Mesodermal cell (in vitro differentiated cells): ENCODE measurements at regions not wholly inside any gene's neighbourhood (a gene's known extent, or its start where the extent isn't known, plus 50 kb on each side); places are given as distances from the start of the nearest gene placed in this dataset.

Experiments
- H3K27ac ChIP-seq: 2 replicates; pipeline ENCODE4 v1.7.0; 2013; ENCODE audit warnings: mild to moderate bottlenecking, low read depth, low read length, moderate library complexity; ENCODE audit not compliant: severe bottlenecking
- H3K36me3 ChIP-seq: 2 replicates; pipeline ENCODE4 v1.7.1; 2013; ENCODE audit warnings: mild to moderate bottlenecking, low read length, moderate library complexity; ENCODE audit not compliant: control insufficient read depth, insufficient read depth
- H3K4me1 ChIP-seq: one replicate; pipeline ENCODE4 v1.7.1; 2013; ENCODE audit warnings: mild to moderate bottlenecking, low read length; ENCODE audit not compliant: insufficient read depth, control insufficient read depth, poor library complexity, severe bottlenecking
- H3K4me3 ChIP-seq: 2 replicates; pipeline ENCODE4 v1.7.0; 2013; ENCODE audit warnings: low read length, control low read depth, mild to moderate bottlenecking; ENCODE audit not compliant: insufficient read depth, poor library complexity, severe bottlenecking; ENCODE audit errors: extremely low read depth
- H3K9me3 ChIP-seq: 2 replicates; pipeline ENCODE4 v1.7.1; 2013; ENCODE audit warnings: mild to moderate bottlenecking, low read length, moderate library complexity; ENCODE audit not compliant: control insufficient read depth
- WGBS, 2 experiments: methylation state at CpG; one replicate each; pipeline ENCODE4 v1.1.5; 2013; ENCODE audit warnings: missing lambda C conversion rate in 2 of 2; ENCODE audit not compliant: insufficient coverage in 2 of 2; 5-methylcytosine and 5-hydroxymethylcytosine counted together

- no peak overlapping the region for H3K27ac ChIP-seq
- no peak overlapping the region for H3K4me3 ChIP-seq
- H3K4me1 ChIP-seq: no peaks in the 10 kb centered on the region
- 75 to 79% methylated on average over 2 of the region's 2 CpGs for WGBS, 2 experiments
- no peaks in the 10 kb centered on the region for H3K36me3 ChIP-seq
- H3K9me3 ChIP-seq: no peaks in the 10 kb centered on the region
Observed at GRCh38 chr3:132773071-132773619, 50.9 kb upstream of the NPHP3 start.

- no peaks in the 10 kb centered on the region for H3K9me3 ChIP-seq
- no peaks in the 10 kb centered on the region for H3K36me3 ChIP-seq
- H3K27ac ChIP-seq: no peak overlapping the region
Observed at GRCh38 chr3:132772252-132772651, 50.0 kb upstream of the NPHP3 start.

More at GRCh38 chr3:132772252-132772651, 50.0 kb upstream of the NPHP3 start:
- no peaks in the 10 kb centered on the region for H3K4me1 ChIP-seq
- no peak overlapping the region for H3K4me3 ChIP-seq
